Caki2 (cell line): ENCODE measurements at regions not wholly inside any gene's neighbourhood (a gene's known extent, or its start where the extent isn't known, plus 50 kb on each side); places are given as distances from the start of the nearest gene placed in this dataset.

Source experiments
- DNase-seq: peaks from one replicate; pipeline ENCODE4 v3.0.0-alpha.2; 2015; ENCODE audit warnings: low read depth
- in situ Hi-C: cut with HindIII; loops from 2 replicates; pipeline ENCODE4 v1.10.0; 2016; ENCODE audit warnings: low sequenced_read_pairs, low pct_unique_long_range_greater_than_20kb, mixed read lengths

GRCh38 chr2:30362468-30363081, 84.5 kb upstream of the LCLAT1 start:
- DNase-seq: peak; percentile 98
- in situ Hi-C loops: loop anchor here (10.0 kb wide), 1 partner anchor 128 kb away; the partner anchor contains the start of gene LBH

GRCh38 chr2:30363406-30363805, 83.6 kb upstream of the LCLAT1 start:
- DNase-seq: no peak

GRCh38 chr2:30365201-30365600, 81.8 kb upstream of the LCLAT1 start:
- in situ Hi-C loops: loop anchor here (10.0 kb wide), 1 partner anchor 130 kb away; the partner anchor contains the start of gene LBH
- DNase-seq: no peak

More at GRCh38 chr2:30363406-30363805, 83.6 kb upstream of the LCLAT1 start:
- in situ Hi-C loops: loop anchor here (10.0 kb wide), 1 partner anchor 129 kb away; the partner anchor contains the start of gene LBH

GRCh38 chr2:30366199-30366691, 80.8 kb upstream of the LCLAT1 start:
- DNase-seq: no peak
- in situ Hi-C loops: loop anchor here (10.0 kb wide), 1 partner anchor 131 kb away; the partner anchor contains the start of gene LBH

- in situ Hi-C loops: loop anchor here (10.0 kb wide), 1 partner anchor 133 kb away; the partner anchor contains the start of gene LBH
- DNase-seq: no peak
Observed at GRCh38 chr2:30367232-30368070, 79.6 kb upstream of the LCLAT1 start.

- no peak for DNase-seq
- in situ Hi-C loops: loop anchor here (10.0 kb wide), 1 partner anchor 133 kb away; the partner anchor contains the start of gene LBH
Observed at GRCh38 chr2:30368258-30368657, 78.8 kb upstream of the LCLAT1 start.

- no peak for DNase-seq
- in situ Hi-C loops: no loop called here
Observed at GRCh38 chr2:30371028-30371689, 75.9 kb upstream of the LCLAT1 start.

- no peak for DNase-seq
- in situ Hi-C loops: no loop called here
Observed at GRCh38 chr2:30371772-30372373, 75.2 kb upstream of the LCLAT1 start.

- no peak for DNase-seq
- in situ Hi-C loops: no loop called here
Observed at GRCh38 chr2:30372826-30373225, 74.2 kb upstream of the LCLAT1 start.

GRCh38 chr2:30373881-30374302, 73.2 kb upstream of the LCLAT1 start:
- in situ Hi-C loops: no loop called here
- DNase-seq: no peak

- in situ Hi-C loops: no loop called here
- no peak for DNase-seq
Observed at GRCh38 chr2:30374380-30374779, 72.7 kb upstream of the LCLAT1 start.

- in situ Hi-C loops: no loop called here
Observed at GRCh38 chr2:30375915-30376314, 71.1 kb upstream of the LCLAT1 start.

GRCh38 chr2:30379481-30379880, 67.6 kb upstream of the LCLAT1 start:
- DNase-seq: no peak
- in situ Hi-C loops: no loop called here

More at GRCh38 chr2:30375915-30376314, 71.1 kb upstream of the LCLAT1 start:
- no peak for DNase-seq

GRCh38 chr2:30380824-30381223, 66.2 kb upstream of the LCLAT1 start:
- in situ Hi-C loops: no loop called here
- no peak for DNase-seq

GRCh38 chr2:30382162-30382783, 64.8 kb upstream of the LCLAT1 start:
- in situ Hi-C loops: no loop called here
- DNase-seq: no peak

- in situ Hi-C loops: no loop called here
- no peak for DNase-seq
Observed at GRCh38 chr2:30382995-30383394, 64.1 kb upstream of the LCLAT1 start.

- in situ Hi-C loops: no loop called here
- DNase-seq: peak; percentile 46
Observed at GRCh38 chr2:30385327-30385726, 61.7 kb upstream of the LCLAT1 start.

GRCh38 chr2:30392097-30392496, 54.9 kb upstream of the LCLAT1 start:
- DNase-seq: no peak
- in situ Hi-C loops: no loop called here
